NCI-H69 (cell line): ENCODE measurements at regions not wholly inside any gene's neighbourhood (a gene's known extent, or its start where the extent isn't known, plus 50 kb on each side); places are given as distances from the start of the nearest gene placed in this dataset.

ENCODE experiments used
- DNase-seq: peaks from one replicate; lab custom pipeline; 2025; lab: John Stamatoyannopoulos, UW

DNA sequence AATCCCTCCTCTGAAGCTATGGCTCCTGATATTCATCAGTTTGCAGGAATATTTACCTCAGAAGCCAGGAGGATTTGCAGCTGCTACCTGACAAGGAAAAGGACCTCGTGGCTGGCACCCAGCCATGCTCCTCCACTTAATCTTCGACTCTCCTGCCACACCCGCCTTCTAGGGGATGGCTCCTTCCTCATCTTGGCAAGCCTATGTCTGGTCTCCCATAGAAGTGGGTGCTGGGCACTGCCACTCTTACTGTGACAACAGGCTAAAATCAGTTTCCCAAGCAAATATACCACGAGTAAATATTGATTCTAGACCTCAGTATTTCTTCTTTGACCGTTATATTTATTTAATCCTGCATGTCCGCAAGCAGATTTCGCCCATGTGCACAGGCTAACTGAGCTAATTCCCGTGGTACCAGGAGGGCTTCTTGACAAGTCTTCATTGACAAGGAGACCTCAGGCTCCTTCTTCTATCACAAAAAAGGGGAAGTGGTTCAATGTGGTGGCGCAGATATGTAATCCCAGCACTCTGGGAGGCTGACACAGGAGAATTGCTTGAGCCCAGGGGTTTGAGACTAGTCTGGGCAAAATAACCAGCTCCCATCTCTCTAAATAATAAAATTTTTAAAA lies 52.6 kb upstream of the DCTD start:
- peak; percentile 59 for DNase-seq

- no peak for DNase-seq
Measured at GRCh38 chr4:182968917-182969650, 51.9 kb upstream of the DCTD start.

- no peak for DNase-seq
Measured at GRCh38 chr4:182967403-182967802, 50.2 kb upstream of the DCTD start.
